ENCODE measurements at regions not wholly inside any gene's neighbourhood (a gene's known extent, or its start where the extent isn't known, plus 50 kb on each side); places are given as distances from the start of the nearest gene placed in this dataset.

DNA sequence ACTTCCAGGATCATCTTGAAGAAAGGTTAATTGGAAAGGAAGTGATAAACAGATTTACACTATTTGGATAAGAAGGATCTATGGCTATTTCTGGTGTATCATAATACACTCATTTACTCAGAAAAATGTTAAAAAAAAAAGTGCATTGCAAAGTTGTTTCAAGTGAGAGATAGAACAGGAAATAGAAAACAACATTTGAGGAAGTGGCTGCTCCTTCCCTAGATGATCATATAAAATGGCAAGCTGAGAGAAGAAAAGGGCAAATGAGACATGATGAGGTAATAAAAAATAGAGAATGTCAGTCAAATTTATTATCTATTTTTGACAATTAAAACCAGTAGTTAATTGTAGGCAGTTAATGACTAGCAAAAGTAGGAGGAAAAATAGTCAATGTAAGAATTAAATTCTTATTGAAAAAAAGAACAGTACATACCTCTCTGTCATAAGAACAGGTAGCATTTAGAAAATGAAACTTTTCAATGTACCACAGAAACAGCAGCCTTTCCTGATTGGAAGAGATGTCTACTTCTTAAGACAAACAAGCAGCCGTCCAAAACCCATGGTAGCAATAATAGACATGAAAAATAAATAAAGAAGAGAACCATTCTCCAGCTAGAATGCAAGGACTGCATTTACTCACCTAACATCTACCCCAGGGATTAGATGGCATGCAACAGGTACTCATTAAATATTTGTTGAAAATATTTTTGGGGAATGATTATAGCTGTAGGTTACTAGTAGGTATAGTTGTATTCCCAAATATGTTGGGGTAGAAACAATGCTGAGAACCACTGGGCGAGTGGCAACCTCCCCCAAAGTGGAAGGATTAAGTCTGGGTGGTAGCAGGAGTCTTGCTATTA, 63.9 kb upstream of the GRIP1 start:
- no peak for TF ChIP-seq ZNF234 (CRISPR knock-in tag; conservative IDR thresholded peaks at IDR 0.05)
- no peak for TF ChIP-seq IRF2 (CRISPR knock-in tag; IDR thresholded peaks at IDR 0.05)
- TF ChIP-seq, protein P1, sequence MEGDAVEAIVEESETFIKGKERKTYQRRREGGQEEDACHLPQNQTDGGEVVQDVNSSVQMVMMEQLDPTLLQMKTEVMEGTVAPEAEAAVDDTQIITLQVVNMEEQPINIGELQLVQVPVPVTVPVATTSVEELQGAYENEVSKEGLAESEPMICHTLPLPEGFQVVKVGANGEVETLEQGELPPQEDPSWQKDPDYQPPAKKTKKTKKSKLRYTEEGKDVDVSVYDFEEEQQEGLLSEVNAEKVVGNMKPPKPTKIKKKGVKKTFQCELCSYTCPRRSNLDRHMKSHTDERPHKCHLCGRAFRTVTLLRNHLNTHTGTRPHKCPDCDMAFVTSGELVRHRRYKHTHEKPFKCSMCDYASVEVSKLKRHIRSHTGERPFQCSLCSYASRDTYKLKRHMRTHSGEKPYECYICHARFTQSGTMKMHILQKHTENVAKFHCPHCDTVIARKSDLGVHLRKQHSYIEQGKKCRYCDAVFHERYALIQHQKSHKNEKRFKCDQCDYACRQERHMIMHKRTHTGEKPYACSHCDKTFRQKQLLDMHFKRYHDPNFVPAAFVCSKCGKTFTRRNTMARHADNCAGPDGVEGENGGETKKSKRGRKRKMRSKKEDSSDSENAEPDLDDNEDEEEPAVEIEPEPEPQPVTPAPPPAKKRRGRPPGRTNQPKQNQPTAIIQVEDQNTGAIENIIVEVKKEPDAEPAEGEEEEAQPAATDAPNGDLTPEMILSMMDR (CRISPR knock-in tag; IDR thresholded peaks at IDR 0.05) = no peak
- TF ChIP-seq, protein P2, sequence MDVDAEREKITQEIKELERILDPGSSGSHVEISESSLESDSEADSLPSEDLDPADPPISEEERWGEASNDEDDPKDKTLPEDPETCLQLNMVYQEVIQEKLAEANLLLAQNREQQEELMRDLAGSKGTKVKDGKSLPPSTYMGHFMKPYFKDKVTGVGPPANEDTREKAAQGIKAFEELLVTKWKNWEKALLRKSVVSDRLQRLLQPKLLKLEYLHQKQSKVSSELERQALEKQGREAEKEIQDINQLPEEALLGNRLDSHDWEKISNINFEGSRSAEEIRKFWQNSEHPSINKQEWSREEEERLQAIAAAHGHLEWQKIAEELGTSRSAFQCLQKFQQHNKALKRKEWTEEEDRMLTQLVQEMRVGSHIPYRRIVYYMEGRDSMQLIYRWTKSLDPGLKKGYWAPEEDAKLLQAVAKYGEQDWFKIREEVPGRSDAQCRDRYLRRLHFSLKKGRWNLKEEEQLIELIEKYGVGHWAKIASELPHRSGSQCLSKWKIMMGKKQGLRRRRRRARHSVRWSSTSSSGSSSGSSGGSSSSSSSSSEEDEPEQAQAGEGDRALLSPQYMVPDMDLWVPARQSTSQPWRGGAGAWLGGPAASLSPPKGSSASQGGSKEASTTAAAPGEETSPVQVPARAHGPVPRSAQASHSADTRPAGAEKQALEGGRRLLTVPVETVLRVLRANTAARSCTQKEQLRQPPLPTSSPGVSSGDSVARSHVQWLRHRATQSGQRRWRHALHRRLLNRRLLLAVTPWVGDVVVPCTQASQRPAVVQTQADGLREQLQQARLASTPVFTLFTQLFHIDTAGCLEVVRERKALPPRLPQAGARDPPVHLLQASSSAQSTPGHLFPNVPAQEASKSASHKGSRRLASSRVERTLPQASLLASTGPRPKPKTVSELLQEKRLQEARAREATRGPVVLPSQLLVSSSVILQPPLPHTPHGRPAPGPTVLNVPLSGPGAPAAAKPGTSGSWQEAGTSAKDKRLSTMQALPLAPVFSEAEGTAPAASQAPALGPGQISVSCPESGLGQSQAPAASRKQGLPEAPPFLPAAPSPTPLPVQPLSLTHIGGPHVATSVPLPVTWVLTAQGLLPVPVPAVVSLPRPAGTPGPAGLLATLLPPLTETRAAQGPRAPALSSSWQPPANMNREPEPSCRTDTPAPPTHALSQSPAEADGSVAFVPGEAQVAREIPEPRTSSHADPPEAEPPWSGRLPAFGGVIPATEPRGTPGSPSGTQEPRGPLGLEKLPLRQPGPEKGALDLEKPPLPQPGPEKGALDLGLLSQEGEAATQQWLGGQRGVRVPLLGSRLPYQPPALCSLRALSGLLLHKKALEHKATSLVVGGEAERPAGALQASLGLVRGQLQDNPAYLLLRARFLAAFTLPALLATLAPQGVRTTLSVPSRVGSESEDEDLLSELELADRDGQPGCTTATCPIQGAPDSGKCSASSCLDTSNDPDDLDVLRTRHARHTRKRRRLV (CRISPR knock-in tag; IDR thresholded peaks at IDR 0.05) = no peak
- TF ChIP-seq, protein P3, sequence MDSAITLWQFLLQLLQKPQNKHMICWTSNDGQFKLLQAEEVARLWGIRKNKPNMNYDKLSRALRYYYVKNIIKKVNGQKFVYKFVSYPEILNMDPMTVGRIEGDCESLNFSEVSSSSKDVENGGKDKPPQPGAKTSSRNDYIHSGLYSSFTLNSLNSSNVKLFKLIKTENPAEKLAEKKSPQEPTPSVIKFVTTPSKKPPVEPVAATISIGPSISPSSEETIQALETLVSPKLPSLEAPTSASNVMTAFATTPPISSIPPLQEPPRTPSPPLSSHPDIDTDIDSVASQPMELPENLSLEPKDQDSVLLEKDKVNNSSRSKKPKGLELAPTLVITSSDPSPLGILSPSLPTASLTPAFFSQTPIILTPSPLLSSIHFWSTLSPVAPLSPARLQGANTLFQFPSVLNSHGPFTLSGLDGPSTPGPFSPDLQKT (CRISPR knock-in tag; IDR thresholded peaks at IDR 0.05; ENCODE audit: borderline replicate concordance) = no peak
- TF ChIP-seq, protein P4, sequence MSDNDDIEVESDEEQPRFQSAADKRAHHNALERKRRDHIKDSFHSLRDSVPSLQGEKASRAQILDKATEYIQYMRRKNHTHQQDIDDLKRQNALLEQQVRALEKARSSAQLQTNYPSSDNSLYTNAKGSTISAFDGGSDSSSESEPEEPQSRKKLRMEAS (IDR thresholded peaks at IDR 0.05) = no peak
- no peak for TF ChIP-seq MYC (CRISPR knock-in tag; IDR thresholded peaks at IDR 0.05; ENCODE audit: borderline replicate concordance)
- TF ChIP-seq POLR2AphosphoS5 (IDR thresholded peaks at IDR 0.05; ENCODE audit: low read depth, low read length) = no peak
- no peak for TF ChIP-seq MTF1 (CRISPR knock-in tag; IDR thresholded peaks at IDR 0.05)
- TF ChIP-seq, protein P5, sequence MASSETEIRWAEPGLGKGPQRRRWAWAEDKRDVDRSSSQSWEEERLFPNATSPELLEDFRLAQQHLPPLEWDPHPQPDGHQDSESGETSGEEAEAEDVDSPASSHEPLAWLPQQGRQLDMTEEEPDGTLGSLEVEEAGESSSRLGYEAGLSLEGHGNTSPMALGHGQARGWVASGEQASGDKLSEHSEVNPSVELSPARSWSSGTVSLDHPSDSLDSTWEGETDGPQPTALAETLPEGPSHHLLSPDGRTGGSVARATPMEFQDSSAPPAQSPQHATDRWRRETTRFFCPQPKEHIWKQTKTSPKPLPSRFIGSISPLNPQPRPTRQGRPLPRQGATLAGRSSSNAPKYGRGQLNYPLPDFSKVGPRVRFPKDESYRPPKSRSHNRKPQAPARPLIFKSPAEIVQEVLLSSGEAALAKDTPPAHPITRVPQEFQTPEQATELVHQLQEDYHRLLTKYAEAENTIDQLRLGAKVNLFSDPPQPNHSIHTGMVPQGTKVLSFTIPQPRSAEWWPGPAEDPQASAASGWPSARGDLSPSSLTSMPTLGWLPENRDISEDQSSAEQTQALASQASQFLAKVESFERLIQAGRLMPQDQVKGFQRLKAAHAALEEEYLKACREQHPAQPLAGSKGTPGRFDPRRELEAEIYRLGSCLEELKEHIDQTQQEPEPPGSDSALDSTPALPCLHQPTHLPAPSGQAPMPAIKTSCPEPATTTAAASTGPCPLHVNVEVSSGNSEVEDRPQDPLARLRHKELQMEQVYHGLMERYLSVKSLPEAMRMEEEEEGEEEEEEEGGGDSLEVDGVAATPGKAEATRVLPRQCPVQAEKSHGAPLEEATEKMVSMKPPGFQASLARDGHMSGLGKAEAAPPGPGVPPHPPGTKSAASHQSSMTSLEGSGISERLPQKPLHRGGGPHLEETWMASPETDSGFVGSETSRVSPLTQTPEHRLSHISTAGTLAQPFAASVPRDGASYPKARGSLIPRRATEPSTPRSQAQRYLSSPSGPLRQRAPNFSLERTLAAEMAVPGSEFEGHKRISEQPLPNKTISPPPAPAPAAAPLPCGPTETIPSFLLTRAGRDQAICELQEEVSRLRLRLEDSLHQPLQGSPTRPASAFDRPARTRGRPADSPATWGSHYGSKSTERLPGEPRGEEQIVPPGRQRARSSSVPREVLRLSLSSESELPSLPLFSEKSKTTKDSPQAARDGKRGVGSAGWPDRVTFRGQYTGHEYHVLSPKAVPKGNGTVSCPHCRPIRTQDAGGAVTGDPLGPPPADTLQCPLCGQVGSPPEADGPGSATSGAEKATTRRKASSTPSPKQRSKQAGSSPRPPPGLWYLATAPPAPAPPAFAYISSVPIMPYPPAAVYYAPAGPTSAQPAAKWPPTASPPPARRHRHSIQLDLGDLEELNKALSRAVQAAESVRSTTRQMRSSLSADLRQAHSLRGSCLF (CRISPR knock-in tag; IDR thresholded peaks at IDR 0.05; ENCODE audit: borderline replicate concordance) = no peak
- TF ChIP-seq ZNF451 (CRISPR knock-in tag; IDR thresholded peaks at IDR 0.05) = no peak
- TF ChIP-seq, protein P6, sequence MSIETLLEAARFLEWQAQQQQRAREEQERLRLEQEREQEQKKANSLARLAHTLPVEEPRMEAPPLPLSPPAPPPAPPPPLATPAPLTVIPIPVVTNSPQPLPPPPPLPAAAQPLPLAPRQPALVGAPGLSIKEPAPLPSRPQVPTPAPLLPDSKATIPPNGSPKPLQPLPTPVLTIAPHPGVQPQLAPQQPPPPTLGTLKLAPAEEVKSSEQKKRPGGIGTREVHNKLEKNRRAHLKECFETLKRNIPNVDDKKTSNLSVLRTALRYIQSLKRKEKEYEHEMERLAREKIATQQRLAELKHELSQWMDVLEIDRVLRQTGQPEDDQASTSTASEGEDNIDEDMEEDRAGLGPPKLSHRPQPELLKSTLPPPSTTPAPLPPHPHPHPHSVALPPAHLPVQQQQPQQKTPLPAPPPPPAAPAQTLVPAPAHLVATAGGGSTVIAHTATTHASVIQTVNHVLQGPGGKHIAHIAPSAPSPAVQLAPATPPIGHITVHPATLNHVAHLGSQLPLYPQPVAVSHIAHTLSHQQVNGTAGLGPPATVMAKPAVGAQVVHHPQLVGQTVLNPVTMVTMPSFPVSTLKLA (IDR thresholded peaks at IDR 0.05) = no peak
- TF ChIP-seq ELF1 (CRISPR knock-in tag; IDR thresholded peaks at IDR 0.05) = no peak
- no peak for TF ChIP-seq CCAR2 (optimal IDR thresholded peaks at IDR 0.05; ENCODE audit: low read depth, low read length)

Measured in HepG2 (cell line).